ENCODE measurements at regions not wholly inside any gene's neighbourhood (a gene's known extent, or its start where the extent isn't known, plus 50 kb on each side); places are given as distances from the start of the nearest gene placed in this dataset.
"Not testable (repeated sequence)": the region's sequence is repeated elsewhere in the genome, so short reads cannot be mapped to it uniquely, and the experiment has no call there.

DNA sequence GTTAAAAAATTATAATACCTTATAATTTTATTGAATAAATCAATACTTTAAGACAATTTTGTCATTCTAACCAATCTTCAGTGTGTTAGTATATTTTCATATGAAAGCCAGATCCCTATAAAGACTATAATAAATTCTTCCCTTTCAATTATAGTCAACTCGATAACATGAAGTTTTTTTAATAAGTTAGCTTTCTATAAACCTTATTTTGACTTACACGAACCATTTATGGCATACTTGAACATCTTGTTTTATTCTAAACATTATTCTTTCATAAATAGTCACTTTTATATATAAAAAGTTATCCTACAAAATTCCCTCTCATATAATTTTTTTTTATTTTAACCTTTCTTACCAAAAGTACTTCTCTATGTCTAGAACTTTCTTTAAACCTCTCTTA lies 1002.3 kb downstream of the TMEM121 start:
- Histone ChIP-seq H3K4me3 (ENCODE audit: low read length in 2 of 2) (no peak overlapping the region), H3K9ac (ENCODE audit: low read depth in 1 of 2, low read length in 2 of 2) (no peak overlapping the region), H3K36me3 (ENCODE audit: control insufficient read depth in 2 of 2, insufficient read depth in 2 of 2, low read length in 2 of 2) (no peaks in the 10 kb centered on the region), H3K27ac (ENCODE audit: low read depth in 2 of 2, low read length in 2 of 2) (no peak overlapping the region), H3K27me3 (ENCODE audit: control insufficient read depth in 2 of 2, insufficient read depth in 2 of 2, low read length in 2 of 2) (no peaks in the 10 kb centered on the region), H3K4me1 (ENCODE audit: control insufficient read depth in 2 of 2, insufficient read depth in 2 of 2, low read length in 2 of 2) (no peaks in the 10 kb centered on the region), H3K9me3 (ENCODE audit: control insufficient read depth in 2 of 2, low read length in 2 of 2) (no peaks in the 10 kb centered on the region)

DNA sequence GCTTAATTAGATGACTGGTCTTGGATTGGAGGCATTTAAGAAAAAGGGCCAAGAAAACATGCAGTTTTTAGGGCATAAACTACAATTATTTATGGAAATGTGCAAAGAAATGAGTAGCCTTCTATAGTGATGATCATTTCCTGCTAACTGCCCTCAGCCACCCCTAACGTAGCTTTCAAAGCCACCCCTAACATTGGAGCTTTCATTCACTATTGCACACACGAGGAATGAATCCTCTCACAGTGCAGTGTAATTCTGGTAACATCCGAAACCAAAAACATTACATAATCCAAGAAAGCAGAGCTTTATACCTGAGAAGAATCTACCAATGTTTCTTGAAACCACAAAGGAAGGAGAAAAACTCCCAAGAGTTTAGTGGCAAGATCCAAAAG lies 1003.6 kb downstream of the TMEM121 start:
- H3K9me3 ChIP-seq (ENCODE audit: control insufficient read depth in 2 of 2, low read length in 2 of 2): no peaks in the 10 kb centered on the region
- H3K4me3 ChIP-seq (ENCODE audit: low read length in 2 of 2): no peak overlapping the region
- H3K9ac ChIP-seq (ENCODE audit: low read depth in 1 of 2, low read length in 2 of 2): no peak overlapping the region
- no peak overlapping the region for H3K27ac ChIP-seq (ENCODE audit: low read depth in 2 of 2, low read length in 2 of 2)
- H3K36me3 ChIP-seq (ENCODE audit: control insufficient read depth in 2 of 2, insufficient read depth in 2 of 2, low read length in 2 of 2): no peaks in the 10 kb centered on the region
- H3K4me1 ChIP-seq (ENCODE audit: control insufficient read depth in 2 of 2, insufficient read depth in 2 of 2, low read length in 2 of 2): no peaks in the 10 kb centered on the region
- no peaks in the 10 kb centered on the region for H3K27me3 ChIP-seq (ENCODE audit: control insufficient read depth in 2 of 2, insufficient read depth in 2 of 2, low read length in 2 of 2)

DNA sequence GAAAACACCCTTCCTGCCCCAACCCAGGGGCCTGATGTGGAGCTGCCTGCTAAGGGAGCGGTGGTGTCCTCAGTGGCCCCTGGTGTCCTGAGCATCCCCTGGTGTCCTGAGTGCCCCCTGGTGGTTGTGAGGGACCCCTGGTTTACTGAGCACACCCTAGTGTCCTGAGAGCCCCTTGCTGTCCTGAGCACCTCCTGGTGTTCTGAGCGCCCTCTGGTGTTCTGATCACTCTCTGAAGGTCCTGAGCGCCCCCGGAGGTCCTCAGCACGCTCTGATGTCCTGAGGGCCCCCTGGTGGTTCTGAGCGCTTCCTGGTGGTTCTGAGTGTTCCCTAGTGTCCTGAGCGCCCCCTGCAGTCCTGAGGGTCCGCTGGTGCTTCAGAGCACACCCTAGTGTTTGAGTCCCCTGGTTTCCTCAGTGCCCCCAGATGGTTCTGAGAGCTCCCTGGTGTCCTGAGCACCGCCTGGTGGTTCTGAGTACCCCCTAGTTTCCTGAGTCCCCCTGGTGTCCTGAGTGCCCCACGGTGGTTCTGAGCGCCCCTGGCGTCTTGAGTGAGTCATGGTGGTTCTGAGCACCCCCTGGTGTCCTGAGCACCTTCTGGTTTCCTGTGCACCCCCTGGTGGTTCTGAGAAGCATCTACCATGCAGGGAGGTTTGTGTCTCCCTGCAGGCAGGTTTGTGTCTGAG lies 1004.2 kb downstream of the TMEM121 start:
- Histone ChIP-seq H3K9ac (ENCODE audit: low read depth in 1 of 2, low read length in 2 of 2) (no peak overlapping the region), H3K9me3 (ENCODE audit: control insufficient read depth in 2 of 2, low read length in 2 of 2) (no peaks in the 10 kb centered on the region), H3K27ac (ENCODE audit: low read depth in 2 of 2, low read length in 2 of 2) (no peak overlapping the region), H3K4me3 (ENCODE audit: low read length in 2 of 2) (no peak overlapping the region), H3K36me3 (ENCODE audit: control insufficient read depth in 2 of 2, insufficient read depth in 2 of 2, low read length in 2 of 2) (no peaks in the 10 kb centered on the region), H3K27me3 (ENCODE audit: control insufficient read depth in 2 of 2, insufficient read depth in 2 of 2, low read length in 2 of 2) (no peaks in the 10 kb centered on the region), H3K4me1 (ENCODE audit: control insufficient read depth in 2 of 2, insufficient read depth in 2 of 2, low read length in 2 of 2) (no peaks in the 10 kb centered on the region)

DNA sequence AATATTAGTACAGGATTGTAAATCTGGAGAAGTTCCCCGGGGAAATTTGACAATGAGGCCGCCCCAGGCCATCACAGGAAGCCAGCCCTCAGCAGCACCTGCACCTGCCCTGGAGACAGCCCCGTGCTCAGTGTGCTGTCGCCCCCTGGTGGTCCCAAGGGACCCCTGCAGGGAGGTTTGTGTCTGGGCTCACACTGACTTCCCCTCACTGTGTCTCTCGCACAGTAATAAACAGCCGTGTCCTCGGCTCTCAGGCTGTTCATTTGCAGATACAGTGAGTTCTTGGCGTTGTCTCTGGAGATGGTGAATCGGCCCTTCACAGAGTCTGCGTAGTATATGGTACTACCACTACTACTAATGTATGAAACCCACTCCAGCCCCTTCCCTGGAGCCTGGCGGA lies 1011.2 kb downstream of the TMEM121 start:
- H3K9ac ChIP-seq (ENCODE audit: low read depth in 1 of 2, low read length in 2 of 2); H3K4me1 ChIP-seq (ENCODE audit: control insufficient read depth in 2 of 2, insufficient read depth in 2 of 2, low read length in 2 of 2); H3K9me3 ChIP-seq (ENCODE audit: control insufficient read depth in 2 of 2, low read length in 2 of 2); H3K4me3 ChIP-seq (ENCODE audit: low read length in 2 of 2); H3K27ac ChIP-seq (ENCODE audit: low read depth in 2 of 2, low read length in 2 of 2); H3K27me3 ChIP-seq (ENCODE audit: control insufficient read depth in 2 of 2, insufficient read depth in 2 of 2, low read length in 2 of 2); H3K36me3 ChIP-seq (ENCODE audit: control insufficient read depth in 2 of 2, insufficient read depth in 2 of 2, low read length in 2 of 2): not testable (repeated sequence)

DNA sequence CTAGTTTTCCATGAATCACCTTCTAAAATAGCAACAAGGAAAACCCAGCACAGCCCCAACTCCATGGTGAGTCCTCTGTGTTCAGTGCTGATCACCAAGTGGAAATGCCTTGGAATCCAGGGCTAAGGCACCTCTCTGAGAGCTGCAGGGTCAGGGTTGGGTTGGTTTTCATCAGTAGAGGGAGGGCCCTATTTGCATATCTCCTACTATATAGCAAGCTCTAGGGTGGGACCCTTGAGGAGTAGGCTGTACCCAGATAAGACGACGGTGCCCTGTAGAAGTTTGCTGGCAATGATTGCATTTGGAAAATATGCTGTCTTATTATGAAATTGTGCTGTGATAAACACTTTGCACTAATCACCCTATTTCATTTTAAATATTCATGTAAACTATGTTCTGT lies 1011.8 kb downstream of the TMEM121 start:
- Histone ChIP-seq H3K4me1 (ENCODE audit: control insufficient read depth in 2 of 2, insufficient read depth in 2 of 2, low read length in 2 of 2) (no peaks in the 10 kb centered on the region), H3K4me3 (ENCODE audit: low read length in 2 of 2) (no peak overlapping the region), H3K9me3 (ENCODE audit: control insufficient read depth in 2 of 2, low read length in 2 of 2) (no peaks in the 10 kb centered on the region), H3K27ac (ENCODE audit: low read depth in 2 of 2, low read length in 2 of 2) (no peak overlapping the region), H3K9ac (ENCODE audit: low read depth in 1 of 2, low read length in 2 of 2) (no peak overlapping the region), H3K36me3 (ENCODE audit: control insufficient read depth in 2 of 2, insufficient read depth in 2 of 2, low read length in 2 of 2) (no peaks in the 10 kb centered on the region), H3K27me3 (ENCODE audit: control insufficient read depth in 2 of 2, insufficient read depth in 2 of 2, low read length in 2 of 2) (no peaks in the 10 kb centered on the region)

DNA sequence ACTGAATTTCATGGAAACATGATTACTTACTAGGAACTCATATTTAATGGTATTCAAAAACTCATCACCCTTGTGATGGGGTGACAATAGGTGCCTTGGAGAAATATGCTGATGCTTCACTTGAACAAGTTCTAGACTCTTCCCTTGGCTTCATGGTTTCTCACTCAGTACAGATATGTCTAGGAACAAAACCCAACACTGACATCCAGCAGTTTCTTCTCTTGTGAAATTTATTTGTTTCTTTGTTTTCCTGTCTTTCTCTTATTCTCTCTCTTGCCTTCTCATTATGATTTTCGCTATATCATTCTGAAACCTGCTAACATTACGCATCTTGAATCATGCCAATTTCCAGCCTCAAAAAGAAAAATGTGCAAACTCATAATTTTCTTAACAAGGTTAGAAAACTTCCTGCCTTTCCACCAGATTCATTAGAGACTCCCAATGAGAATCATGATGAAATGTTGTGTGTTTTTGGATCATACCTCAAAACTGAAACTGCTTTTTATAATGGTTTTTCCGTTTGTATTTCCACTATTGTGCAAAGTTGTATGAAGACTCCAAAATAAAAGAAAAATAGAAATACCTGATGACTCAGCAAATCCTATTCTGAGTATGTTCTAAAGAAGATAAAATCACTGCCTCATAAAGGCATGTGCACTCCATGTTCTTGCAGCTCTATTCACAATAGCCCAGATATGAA lies 1021.5 kb downstream of the TMEM121 start:
- Histone ChIP-seq H3K9ac (ENCODE audit: low read depth in 1 of 2, low read length in 2 of 2) (no peak overlapping the region), H3K27me3 (ENCODE audit: control insufficient read depth in 2 of 2, insufficient read depth in 2 of 2, low read length in 2 of 2) (no peaks in the 10 kb centered on the region), H3K27ac (ENCODE audit: low read depth in 2 of 2, low read length in 2 of 2) (no peak overlapping the region), H3K4me1 (ENCODE audit: control insufficient read depth in 2 of 2, insufficient read depth in 2 of 2, low read length in 2 of 2) (no peaks in the 10 kb centered on the region), H3K36me3 (ENCODE audit: control insufficient read depth in 2 of 2, insufficient read depth in 2 of 2, low read length in 2 of 2) (no peaks in the 10 kb centered on the region), H3K4me3 (ENCODE audit: low read length in 2 of 2) (no peak overlapping the region), H3K9me3 (ENCODE audit: control insufficient read depth in 2 of 2, low read length in 2 of 2) (no peaks in the 10 kb centered on the region)

DNA sequence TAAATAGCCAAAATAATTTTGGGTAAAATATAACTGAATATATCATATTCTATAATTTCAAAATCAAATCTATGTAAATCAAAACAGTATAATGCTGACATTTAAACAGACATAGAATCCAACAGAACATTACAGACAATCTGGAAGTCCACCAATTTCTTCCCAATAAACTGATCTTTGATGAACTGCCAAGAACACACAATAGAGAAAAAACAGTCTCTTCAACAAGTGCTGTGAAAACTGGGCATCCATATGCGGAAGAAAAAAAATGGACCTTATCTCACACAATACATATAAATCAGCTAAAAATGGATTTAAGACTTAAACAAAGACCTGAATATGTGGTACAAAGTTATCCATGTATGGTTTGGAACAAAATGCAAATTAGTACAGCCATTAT lies 1022.7 kb downstream of the TMEM121 start:
- H3K27me3 ChIP-seq (ENCODE audit: control insufficient read depth in 2 of 2, insufficient read depth in 2 of 2, low read length in 2 of 2): no peaks in the 10 kb centered on the region
- no peaks in the 10 kb centered on the region for H3K4me1 ChIP-seq (ENCODE audit: control insufficient read depth in 2 of 2, insufficient read depth in 2 of 2, low read length in 2 of 2)
- H3K9me3 ChIP-seq (ENCODE audit: control insufficient read depth in 2 of 2, low read length in 2 of 2): no peaks in the 10 kb centered on the region
- H3K27ac ChIP-seq (ENCODE audit: low read depth in 2 of 2, low read length in 2 of 2): no peak overlapping the region
- no peaks in the 10 kb centered on the region for H3K36me3 ChIP-seq (ENCODE audit: control insufficient read depth in 2 of 2, insufficient read depth in 2 of 2, low read length in 2 of 2)
- H3K9ac ChIP-seq (ENCODE audit: low read depth in 1 of 2, low read length in 2 of 2): no peak overlapping the region
- no peak overlapping the region for H3K4me3 ChIP-seq (ENCODE audit: low read length in 2 of 2)

DNA sequence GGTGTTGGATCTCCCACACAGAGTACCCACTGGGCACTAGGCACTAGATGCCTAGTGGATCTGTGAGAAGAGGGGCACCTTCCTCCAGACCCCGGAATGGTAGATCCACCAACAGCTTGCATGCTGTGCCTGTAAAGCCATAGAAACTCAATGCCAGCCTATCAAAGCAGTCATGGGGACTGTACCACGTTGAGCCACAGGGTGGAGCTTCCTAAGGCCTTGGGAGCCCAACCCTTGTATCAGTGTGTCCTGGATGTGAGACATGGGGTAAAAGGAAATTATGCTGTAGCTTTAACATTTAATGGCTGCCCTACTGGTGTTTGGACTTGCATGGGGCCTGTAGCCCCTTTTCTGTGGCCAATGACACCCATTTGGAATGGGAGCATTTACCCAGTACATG lies 1024.9 kb downstream of the TMEM121 start:
- H3K4me1 ChIP-seq (ENCODE audit: control insufficient read depth in 2 of 2, insufficient read depth in 2 of 2, low read length in 2 of 2): no peaks in the 10 kb centered on the region
- H3K9me3 ChIP-seq (ENCODE audit: control insufficient read depth in 2 of 2, low read length in 2 of 2): no peaks in the 10 kb centered on the region
- no peak overlapping the region for H3K27ac ChIP-seq (ENCODE audit: low read depth in 2 of 2, low read length in 2 of 2)

DNA sequence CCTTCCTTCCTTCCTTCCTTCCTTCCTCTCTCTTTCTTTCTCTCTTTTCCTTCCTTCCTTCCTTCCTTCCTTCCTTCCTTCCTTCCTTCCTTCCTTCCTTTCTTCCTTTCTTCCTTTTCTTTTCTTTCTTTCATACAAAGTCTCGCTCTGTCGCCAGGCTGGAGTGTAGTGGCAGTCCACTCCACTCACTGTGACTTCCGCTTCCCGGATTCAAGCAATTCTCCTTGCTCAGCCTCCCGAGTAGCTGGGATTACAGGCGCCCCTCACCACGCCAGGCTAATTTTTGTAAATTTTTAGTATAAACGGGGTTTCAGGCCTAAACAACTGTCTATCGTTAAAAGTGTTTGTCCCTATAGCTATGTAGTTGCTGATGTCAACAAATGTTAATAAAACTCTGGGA lies 1029.8 kb downstream of the TMEM121 start:
- H3K4me3 ChIP-seq (ENCODE audit: low read length in 2 of 2); H3K9ac ChIP-seq (ENCODE audit: low read depth in 1 of 2, low read length in 2 of 2); H3K27me3 ChIP-seq (ENCODE audit: control insufficient read depth in 2 of 2, insufficient read depth in 2 of 2, low read length in 2 of 2); H3K9me3 ChIP-seq (ENCODE audit: control insufficient read depth in 2 of 2, low read length in 2 of 2); H3K36me3 ChIP-seq (ENCODE audit: control insufficient read depth in 2 of 2, insufficient read depth in 2 of 2, low read length in 2 of 2); H3K4me1 ChIP-seq (ENCODE audit: control insufficient read depth in 2 of 2, insufficient read depth in 2 of 2, low read length in 2 of 2); H3K27ac ChIP-seq (ENCODE audit: low read depth in 2 of 2, low read length in 2 of 2): not testable (repeated sequence)

More for the DNA sequence above, 1024.9 kb downstream of the TMEM121 start:
- H3K4me3 ChIP-seq (ENCODE audit: low read length in 2 of 2): no peak overlapping the region
- H3K36me3 ChIP-seq (ENCODE audit: control insufficient read depth in 2 of 2, insufficient read depth in 2 of 2, low read length in 2 of 2): no peaks in the 10 kb centered on the region
- no peaks in the 10 kb centered on the region for H3K27me3 ChIP-seq (ENCODE audit: control insufficient read depth in 2 of 2, insufficient read depth in 2 of 2, low read length in 2 of 2)
- H3K9ac ChIP-seq (ENCODE audit: low read depth in 1 of 2, low read length in 2 of 2): no peak overlapping the region

DNA sequence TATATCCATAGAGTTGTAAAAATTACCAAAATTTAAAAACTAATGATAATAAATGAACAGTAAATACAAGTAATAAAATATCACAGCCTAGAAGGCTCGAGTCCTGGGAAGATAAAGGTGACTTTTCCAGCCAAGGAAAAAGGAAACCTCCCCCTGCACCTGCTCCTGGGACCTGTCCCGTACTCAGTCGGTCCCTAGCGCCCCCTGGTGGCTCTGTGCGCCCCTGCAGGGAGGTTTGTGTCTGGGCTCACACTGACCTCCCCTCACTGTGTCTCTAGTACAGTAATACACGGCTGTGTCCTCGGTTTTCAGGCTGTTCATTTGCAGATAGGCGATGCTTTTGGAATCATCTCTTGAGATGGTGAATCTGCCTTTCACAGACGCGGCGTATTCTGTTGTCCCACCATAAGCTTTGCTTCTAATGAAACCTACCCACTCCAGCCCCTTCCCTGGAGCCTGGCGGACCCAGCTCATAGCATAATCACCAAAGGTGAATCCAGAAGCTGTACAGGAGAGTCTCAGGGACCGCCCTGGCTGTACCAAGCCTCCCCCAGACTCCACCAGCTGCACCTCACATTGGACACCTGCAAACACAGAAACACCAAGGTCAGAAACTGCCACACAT lies 1030.4 kb downstream of the TMEM121 start:
- Histone ChIP-seq H3K9ac (ENCODE audit: low read depth in 1 of 2, low read length in 2 of 2) (no peak overlapping the region), H3K27ac (ENCODE audit: low read depth in 2 of 2, low read length in 2 of 2) (no peak overlapping the region), H3K27me3 (ENCODE audit: control insufficient read depth in 2 of 2, insufficient read depth in 2 of 2, low read length in 2 of 2) (no peaks in the 10 kb centered on the region), H3K4me3 (ENCODE audit: low read length in 2 of 2) (no peak overlapping the region), H3K4me1 (ENCODE audit: control insufficient read depth in 2 of 2, insufficient read depth in 2 of 2, low read length in 2 of 2) (no peaks in the 10 kb centered on the region), H3K9me3 (ENCODE audit: control insufficient read depth in 2 of 2, low read length in 2 of 2) (no peaks in the 10 kb centered on the region), H3K36me3 (ENCODE audit: control insufficient read depth in 2 of 2, insufficient read depth in 2 of 2, low read length in 2 of 2) (no peaks in the 10 kb centered on the region)
